Activated CD4-positive, alpha-beta T cell treated with anti-CD3 and anti-CD28 coated beads for 1 hour (primary cell): ENCODE measurements at regions not wholly inside any gene's neighbourhood (a gene's known extent, or its start where the extent isn't known, plus 50 kb on each side); places are given as distances from the start of the nearest gene placed in this dataset.

Source experiments
- DNase-seq: peaks from one replicate; pipeline ENCODE4 v3.0.0-alpha.2; 2020

- no peak for DNase-seq
These were observed 111.4 kb upstream of the TTC29 start for GRCh38 chr4:147056940-147057610.

DNA sequence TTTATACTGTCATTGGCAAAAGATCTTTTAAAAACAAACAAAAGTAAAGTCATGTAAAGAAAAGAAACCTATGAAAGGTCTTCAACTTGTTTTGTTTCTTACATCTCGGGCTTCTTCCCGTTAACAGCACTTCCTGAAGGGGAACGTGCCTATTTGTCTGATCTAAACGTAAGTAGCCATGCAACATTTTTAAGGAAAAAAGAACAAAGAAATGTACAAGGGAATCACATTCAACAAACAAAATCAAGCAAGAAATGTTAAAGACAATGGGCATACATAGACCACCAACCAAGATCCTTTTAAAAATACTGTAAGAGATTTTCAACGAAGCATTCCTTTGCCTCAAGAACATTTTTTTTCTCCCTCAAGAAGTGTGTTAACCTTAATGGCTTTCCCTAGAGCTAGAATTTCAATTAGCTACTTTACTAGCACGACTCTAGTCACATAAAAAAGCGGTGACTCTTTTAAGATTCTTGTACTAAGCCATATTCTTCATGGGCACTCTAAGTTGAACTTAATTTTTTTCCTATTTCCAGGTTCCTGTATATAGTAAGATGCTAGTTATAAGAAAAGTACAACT, 112.0 kb upstream of the TTC29 start:
- no peak for DNase-seq

- DNase-seq = no peak
These were observed 113.5 kb upstream of the TTC29 start for GRCh38 chr4:147059064-147059731.

DNA sequence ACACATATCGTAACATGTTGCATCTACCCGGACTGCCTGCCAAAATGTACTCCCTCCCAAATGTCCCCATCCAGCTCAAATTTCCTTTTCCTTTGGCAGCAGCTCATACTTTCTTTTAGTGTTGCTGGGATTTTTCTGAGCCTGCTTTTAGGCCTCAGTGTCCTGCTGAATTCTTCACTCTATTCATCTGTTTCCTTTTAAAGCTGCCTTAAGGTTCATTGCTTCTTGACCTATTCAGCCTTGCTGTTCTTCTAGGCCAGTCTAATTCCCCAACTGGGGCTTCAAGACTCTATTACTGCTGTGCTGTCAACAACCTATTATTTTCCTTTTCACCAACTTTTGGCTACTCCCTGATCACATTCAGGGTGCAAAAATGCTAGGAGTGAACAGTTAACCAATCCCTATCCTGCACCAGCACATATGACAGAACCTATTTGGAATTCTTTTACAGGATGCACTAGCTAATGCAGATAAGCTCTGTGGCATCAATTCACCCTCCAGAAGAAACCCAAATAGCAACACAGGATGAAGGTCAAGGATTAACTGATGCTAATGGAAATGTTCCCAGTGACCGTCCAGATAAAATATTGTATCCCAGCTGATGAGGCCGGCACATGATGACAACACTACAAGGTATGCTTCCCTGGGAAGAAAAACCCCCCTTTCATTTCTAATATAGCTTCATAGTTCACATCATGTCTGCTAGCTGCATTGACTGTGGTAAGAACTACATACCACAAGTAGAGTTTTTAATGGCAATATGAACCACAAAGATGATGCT, 114.7 kb upstream of the TTC29 start:
- no peak for DNase-seq

GRCh38 chr4:147064856-147065255, 119.2 kb upstream of the TTC29 start:
- DNase-seq = no peak

GRCh38 chr4:147068564-147068963, 122.9 kb upstream of the TTC29 start:
- no peak for DNase-seq

GRCh38 chr4:147071209-147071740, 125.6 kb upstream of the TTC29 start:
- DNase-seq = no peak

DNA sequence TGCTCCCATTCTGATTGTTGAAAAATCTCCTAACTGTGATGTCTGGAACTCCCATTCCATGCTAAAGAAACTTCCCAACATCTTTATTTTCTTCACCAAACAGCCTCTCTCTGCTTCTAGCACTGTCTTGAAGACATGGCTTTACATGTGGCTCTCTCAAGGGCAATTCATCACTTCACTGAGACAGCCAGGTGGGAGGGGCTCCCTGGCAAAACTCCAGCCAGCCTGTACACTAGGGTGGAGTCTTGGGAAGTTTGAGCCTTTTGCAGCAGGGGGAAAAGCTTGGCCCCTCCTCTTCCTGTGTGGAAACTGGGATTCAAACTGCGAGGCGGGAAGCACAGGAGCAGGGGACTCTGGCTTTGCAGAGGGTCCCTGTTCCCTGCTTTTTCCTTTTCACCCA, 130.5 kb upstream of the TTC29 start:
- no peak for DNase-seq

GRCh38 chr4:147076728-147077127, 131.1 kb upstream of the TTC29 start:
- DNase-seq = no peak

GRCh38 chr4:147078362-147078761, 132.7 kb upstream of the TTC29 start:
- DNase-seq = no peak

DNA sequence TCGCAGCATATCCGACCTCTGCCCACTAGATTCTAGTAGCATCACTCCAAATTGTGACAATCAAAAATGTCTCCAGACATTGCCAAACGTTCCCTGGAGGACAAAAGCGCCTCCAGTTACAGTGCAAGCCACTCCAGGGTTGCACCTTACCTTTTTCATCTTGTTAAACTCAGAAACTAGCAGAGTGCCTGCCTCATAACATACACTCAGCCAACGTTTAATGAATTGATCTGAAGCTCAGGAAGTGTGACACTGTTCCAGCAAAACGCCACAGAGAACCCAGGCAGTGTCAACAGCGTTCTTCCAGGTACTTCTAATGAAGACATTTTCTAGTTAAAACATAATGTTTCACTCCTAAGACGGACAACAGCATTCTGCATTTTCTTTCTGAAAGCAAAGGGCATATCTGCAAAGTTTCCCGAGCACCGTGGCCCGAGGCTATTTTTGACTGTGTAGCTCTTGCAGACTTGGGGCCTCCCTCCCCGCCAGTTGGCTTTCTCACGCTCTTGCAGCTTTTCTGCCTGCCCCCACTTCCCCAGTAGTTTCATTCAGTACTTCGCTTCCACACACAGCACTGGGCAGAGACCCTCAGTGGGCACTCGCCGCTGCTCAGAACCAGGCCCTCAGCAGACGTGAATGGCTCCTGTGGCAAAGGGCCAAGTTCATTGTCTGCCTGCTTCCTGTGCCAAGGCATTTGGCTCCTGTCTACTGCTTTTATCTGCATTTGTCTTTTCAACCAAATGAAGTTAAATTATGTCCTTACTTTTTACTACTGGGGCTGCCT, 133.4 kb upstream of the TTC29 start:
- DNase-seq = no peak

- no peak for DNase-seq
These were observed 139.2 kb upstream of the TTC29 start for GRCh38 chr4:147084861-147085260.

GRCh38 chr4:147085781-147086180, 140.1 kb upstream of the TTC29 start:
- DNase-seq = no peak

DNA sequence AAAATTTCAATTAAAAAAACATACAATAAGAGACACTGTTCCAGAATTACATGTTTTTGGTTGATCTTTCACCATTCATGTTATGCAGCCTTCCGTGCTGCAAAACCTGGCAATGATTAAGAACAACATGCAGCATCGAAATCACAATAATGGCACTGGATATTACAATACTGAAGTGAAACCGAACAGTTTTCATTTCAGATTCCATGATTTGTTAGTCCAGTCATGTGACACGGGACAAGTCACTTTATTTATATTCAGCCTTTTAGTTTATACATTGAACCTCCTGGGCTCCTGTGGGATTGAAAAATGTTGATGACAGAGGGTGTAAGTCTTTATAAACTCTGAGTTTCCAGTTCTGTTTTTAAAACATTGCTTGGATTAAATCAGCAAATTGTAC, 142.5 kb upstream of the TTC29 start:
- DNase-seq = no peak

DNA sequence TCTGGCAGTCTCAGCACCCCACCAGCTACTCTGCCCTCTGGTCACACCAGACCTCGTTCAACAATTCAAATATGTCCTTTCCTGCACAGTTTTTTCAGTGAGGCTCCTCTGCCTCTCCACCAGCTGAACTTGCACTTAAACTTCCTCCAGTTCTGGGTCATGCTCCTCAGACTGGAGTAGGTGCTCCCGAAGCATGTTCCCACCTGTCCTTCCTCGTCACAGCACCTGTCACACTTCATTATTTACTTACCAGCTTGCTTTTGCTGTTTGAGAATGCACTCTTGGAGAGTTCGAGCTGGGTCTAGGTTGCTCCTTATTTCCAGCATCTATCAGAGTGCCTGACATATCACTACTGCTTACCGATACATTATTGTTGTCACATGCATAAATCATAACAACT, 144.8 kb upstream of the TTC29 start:
- no peak for DNase-seq

GRCh38 chr4:147093206-147093605, 147.5 kb upstream of the TTC29 start:
- DNase-seq = no peak

DNA sequence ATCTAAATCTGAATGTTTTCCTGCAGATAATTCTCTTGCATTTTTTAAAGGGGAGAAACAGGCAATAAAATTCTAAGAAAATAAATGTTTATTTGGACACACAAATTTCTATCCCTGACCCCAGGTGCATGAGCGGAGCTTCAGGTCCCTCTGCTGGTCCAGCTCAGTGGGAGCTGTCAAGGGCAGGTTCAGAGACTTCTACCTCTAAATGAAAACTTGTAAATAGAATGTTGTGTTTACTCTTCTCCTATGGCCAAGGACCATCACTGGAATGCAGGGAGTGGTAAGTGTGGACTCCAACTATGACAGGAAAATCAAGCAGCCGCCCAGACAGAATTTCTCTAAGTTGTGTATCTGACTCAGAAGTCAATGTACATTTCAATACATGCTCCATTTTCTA, 148.6 kb upstream of the TTC29 start:
- DNase-seq = no peak

GRCh38 chr4:147096667-147097604, 151.3 kb upstream of the TTC29 start:
- no peak for DNase-seq

DNA sequence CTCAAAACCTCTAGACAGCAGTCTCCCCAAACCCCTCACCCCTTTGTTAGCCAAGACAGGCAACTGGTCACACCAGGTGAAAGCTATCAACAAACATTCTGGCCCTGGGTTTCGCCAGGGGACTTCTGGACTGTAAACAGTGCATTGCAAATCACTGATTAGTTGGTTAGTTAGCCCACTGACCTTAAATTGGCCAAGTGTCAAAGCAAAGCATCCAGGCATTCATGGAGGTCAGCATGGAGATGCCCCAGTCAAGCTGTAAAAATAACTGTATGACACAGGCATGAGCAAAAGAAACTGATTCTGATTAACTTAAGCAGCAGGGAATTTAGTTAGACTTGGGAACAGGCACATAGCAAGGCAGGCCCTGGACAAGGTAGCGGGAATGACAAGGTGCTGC, 156.0 kb upstream of the TTC29 start:
- DNase-seq = no peak

- DNase-seq = no peak
These were observed 156.9 kb upstream of the TTC29 start for GRCh38 chr4:147102596-147102995.

- DNase-seq = no peak
These were observed 157.8 kb upstream of the TTC29 start for GRCh38 chr4:147103403-147103946.
